NCI-H2196 (cell line): ENCODE measurements at regions not wholly inside any gene's neighbourhood (a gene's known extent, or its start where the extent isn't known, plus 50 kb on each side); places are given as distances from the start of the nearest gene placed in this dataset.
A peak's percentile ranks its signal among the peaks of the same experiment; 100 is the strongest.
"Not testable (repeated sequence)": the region's sequence is repeated elsewhere in the genome, so short reads cannot be mapped to it uniquely, and the experiment has no call there.

Experiments
- DNase-seq: peaks from one replicate; lab custom pipeline; 2025; ENCODE audit not compliant: unreplicated experiment; lab: John Stamatoyannopoulos, UW

DNA sequence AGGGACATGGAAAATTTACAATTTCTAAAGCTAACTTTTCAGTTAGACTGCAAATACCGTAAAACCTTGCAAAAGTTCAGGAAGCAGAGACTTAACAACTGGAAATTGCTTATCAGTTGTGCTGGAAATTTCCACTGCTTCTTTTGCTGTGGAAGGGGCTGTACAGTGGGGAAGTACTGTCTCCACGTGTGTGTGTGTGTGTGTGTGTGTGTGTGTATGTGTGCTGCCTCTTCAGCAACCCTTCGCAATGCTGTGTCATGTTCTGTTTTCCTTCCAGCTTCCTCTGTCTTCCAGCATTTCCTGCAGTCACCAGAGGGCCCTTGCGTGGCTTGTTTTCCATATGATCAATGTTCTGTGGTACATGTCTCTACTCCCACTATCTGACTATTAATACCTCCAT, 87.5 kb upstream of the RANBP3L start:
- DNase-seq = no peak

- no peak for DNase-seq
Observed at GRCh38 chr5:36390640-36391039, 88.9 kb upstream of the RANBP3L start.

DNA sequence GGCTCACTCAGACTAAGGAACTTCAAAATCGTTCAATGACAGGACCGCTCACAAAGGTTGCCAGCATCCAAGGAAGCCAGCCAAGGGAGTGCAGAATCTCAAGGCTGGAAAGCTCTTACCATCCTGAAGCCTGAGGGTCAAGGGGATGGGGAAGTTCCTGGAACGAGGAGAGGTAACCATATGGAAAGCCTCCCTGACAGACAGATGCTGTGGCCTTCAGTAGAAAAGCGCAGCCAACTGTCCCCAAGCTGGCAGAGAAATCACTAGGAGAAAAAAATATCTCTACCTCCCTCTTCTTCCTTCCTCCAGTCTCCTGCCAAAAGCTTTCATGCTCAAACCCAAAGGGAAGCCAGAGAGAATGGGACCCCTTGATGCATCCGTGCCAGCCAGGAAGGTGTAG, 90.5 kb upstream of the RANBP3L start:
- no peak for DNase-seq

- no peak for DNase-seq
Observed at GRCh38 chr5:36392818-36393217, 91.1 kb upstream of the RANBP3L start.

- no peak for DNase-seq
Observed at GRCh38 chr5:36393656-36394428, 92.1 kb upstream of the RANBP3L start.

DNA sequence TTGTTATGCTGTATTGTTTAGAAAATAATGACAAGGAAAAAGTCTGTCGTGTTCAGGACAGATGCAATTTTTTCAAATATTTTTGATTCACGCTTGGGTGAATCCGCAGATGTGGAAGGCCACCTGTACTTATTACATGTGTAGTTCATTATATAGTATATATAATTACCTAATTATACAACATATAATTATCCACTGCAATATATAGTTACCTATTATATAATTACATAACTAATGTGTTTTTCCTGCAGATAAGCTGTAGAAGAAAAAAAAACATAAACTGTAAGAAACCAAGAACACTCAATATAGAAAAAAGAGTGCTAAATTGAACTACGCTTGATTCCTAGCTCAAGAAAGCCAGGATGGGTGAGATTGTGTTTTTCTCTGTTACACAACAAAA, 93.6 kb upstream of the RANBP3L start:
- DNase-seq = no peak

- not testable (repeated sequence) for DNase-seq
Observed at GRCh38 chr5:36395947-36396346, 94.2 kb upstream of the RANBP3L start.

- DNase-seq = no peak
Observed at GRCh38 chr5:36396640-36397039, 94.9 kb upstream of the RANBP3L start.

DNA sequence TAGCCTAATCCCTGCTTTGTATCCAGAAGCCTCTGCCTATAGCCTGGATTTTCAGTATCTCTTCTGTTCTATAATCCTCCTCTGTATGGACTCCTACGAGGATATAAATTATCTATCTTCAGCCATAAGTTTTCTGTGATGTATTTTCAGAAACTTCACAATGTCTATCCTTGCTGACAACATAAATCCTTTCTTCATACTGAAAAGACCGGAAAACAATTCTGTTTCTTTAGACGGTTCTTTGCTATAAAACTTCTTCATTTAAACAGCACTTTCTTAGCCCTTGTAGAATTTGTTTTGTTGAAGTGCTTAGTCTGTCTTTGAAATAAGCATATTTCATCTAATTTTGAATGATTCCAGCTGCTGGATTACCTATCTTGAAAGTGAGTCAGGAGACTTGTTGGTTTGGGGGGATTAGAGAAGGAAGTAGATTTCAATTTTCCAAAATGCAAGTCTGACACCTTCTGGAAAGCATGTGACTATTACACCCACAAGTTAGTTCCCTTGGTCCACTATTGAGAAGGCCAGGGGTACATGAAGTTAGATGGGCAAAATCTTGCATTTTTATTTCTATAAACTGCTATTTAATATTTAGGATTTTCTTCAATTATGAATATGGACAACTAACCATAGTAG, 96.3 kb upstream of the RANBP3L start:
- DNase-seq = peak; percentile 18

DNA sequence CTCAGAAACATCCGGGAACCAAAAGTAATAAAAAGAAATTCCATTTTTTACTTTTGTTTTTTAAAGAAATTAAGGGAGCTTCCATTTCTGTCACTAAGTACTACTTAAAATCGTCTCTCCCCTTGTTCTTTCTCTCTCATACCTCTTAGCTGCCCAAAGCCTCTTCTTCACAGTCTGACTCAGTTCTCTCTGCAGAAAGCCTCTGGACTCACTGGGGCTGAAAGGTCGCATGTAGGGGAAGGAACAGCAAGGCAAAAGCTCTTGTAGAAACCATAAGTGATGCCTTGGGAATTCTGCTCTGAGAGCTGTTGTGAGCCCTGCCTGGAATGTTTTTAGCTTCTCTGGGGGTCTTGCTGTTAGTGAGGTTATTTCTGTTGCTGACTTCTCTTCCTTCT, 100.8 kb upstream of the RANBP3L start:
- no peak for DNase-seq

DNA sequence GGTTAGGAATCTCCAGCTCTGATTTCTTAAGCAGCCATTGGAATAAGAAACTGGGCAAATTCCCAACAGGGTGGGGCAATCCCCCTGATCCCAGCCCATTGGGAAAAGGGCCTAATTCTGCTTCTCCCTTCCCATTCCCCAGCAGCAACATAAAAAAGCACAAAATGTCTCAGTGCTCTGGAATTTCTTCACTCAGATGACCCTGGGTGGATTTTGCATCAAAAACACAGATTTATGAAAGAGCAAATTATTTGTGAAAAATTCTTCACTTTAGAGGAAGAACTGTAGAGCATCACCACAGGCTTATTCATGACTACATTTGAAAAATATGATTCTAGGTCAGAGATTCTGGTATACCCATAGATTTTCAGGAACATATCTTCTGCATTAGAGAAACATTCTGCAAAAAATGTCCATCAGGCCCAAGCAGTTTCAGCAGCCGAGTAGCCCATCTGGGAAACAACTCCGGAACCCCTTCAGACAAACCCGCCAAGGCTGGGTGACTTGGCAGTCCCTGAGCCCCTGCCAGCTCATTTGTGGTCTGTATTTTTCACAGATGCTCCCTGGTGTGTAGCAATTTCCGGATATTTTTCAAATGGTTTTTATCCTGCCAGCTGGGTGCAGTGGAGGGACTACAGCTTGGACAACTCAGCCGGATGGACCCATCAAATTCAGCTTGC, 102.1 kb upstream of the RANBP3L start:
- DNase-seq = no peak

- DNase-seq = no peak
Observed at GRCh38 chr5:36406023-36406422, 104.3 kb upstream of the RANBP3L start.

DNA sequence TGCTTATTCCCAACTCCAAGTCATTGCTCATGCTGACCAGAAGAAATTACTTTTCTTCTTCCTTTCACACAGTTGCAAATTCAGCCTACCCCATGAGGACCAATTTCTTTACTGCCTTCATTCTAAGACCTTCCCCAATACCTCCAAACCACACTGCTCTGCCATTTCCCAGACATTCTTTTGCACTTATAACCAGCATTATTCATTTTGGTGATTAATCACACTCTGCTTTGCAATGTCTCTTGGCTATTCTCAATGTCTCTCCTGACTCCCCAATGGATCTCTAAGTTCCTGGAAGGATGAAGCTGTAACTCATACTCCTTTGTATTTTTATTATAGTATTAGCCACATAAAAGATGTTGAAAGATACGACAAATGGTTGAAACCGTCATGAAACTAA, 105.7 kb upstream of the RANBP3L start:
- no peak for DNase-seq

- DNase-seq = not testable (repeated sequence)
Observed at GRCh38 chr5:36409711-36410110, 108.0 kb upstream of the RANBP3L start.

GRCh38 chr5:36410672-36411071, 109.0 kb upstream of the RANBP3L start:
- not testable (repeated sequence) for DNase-seq

GRCh38 chr5:36414869-36415282, 113.2 kb upstream of the RANBP3L start:
- peak; percentile 62 for DNase-seq

GRCh38 chr5:36416605-36417004, 114.9 kb upstream of the RANBP3L start:
- no peak for DNase-seq

GRCh38 chr5:36417221-36417620, 115.5 kb upstream of the RANBP3L start:
- DNase-seq = no peak

GRCh38 chr5:36417668-36418067, 116.0 kb upstream of the RANBP3L start:
- DNase-seq = no peak

DNA sequence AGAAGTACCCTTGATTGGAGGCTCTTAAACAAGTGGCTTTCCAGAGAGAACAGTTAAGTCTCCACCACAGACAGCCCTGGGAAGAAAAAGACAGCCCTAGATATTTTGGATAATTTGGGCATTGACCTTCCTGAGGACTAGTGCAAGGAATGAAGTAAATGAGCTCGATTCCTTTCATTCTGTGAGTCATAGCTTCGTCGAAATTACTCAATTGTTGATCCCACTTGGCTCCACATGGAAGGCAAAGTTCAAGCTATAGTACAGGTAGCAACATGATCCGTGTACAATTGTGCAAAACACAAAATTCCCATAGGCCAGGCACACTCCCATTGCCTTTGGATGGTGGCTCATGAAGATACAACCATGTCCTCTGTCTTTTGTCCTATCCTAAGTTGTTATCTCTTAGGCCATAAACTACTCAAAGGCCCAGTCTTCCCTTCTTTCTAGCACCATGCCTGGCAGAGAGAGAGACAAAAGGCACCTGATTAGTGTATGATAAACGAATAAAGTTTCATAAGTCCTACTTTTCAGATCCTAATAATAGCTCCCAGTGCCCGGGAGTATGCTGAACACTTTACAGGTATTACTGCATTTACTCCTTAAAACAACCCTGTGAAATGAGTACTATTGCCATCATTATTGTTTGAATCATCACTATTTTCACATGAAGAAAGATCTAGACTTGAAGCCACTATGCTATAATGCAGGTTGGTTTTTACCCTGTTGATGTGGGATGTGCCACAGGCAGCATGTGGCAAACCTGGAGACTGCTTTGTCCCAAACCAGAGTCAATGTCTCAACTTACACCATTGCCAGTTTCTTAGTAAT, 116.7 kb upstream of the RANBP3L start:
- no peak for DNase-seq

GRCh38 chr5:36421256-36421655, 119.6 kb upstream of the RANBP3L start:
- DNase-seq = no peak
